22Rv1 (cell line): ENCODE measurements at regions not wholly inside any gene's neighbourhood (a gene's known extent, or its start where the extent isn't known, plus 50 kb on each side); places are given as distances from the start of the nearest gene placed in this dataset.

Experiments used
- ZFX ChIP-seq: fragments of 450-650 bp; IDR thresholded peaks from 2 replicates; pipeline ENCODE4 v1.6.1; 2017; ENCODE audit warnings: antibody characterized with exemption, borderline replicate concordance
- TF ChIP-seq, protein P1 (sequence below): fragments of 450-650 bp; IDR thresholded peaks from 2 replicates; pipeline ENCODE4 v1.5.1; 2017; ENCODE audit warnings: mild to moderate bottlenecking

DNA sequence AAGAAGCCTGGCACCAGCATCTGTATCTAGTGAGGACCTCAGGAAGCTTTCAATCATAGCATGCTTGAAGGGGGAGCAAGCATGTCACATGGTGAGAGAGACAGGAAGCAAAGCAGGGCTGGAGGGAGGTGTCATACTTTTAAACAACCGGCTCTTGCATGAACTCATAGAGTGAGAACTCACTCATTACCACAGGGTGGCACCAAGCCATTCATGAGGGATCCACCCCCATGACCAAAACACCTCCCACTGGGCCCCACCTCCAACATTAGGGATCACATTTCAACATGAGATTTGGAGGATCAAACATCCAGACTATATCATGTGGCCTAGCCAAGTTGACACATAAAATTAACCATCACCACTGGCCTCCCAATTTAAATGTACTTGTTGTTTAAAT is 125.1 kb upstream of the KCND3 start:
- TF ChIP-seq ZFX = no peak
- TF ChIP-seq, protein P1, sequence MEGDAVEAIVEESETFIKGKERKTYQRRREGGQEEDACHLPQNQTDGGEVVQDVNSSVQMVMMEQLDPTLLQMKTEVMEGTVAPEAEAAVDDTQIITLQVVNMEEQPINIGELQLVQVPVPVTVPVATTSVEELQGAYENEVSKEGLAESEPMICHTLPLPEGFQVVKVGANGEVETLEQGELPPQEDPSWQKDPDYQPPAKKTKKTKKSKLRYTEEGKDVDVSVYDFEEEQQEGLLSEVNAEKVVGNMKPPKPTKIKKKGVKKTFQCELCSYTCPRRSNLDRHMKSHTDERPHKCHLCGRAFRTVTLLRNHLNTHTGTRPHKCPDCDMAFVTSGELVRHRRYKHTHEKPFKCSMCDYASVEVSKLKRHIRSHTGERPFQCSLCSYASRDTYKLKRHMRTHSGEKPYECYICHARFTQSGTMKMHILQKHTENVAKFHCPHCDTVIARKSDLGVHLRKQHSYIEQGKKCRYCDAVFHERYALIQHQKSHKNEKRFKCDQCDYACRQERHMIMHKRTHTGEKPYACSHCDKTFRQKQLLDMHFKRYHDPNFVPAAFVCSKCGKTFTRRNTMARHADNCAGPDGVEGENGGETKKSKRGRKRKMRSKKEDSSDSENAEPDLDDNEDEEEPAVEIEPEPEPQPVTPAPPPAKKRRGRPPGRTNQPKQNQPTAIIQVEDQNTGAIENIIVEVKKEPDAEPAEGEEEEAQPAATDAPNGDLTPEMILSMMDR = no peak
